OCI-LY1 (cell line): ENCODE measurements at regions not wholly inside any gene's neighbourhood (a gene's known extent, or its start where the extent isn't known, plus 50 kb on each side); places are given as distances from the start of the nearest gene placed in this dataset.

Source experiments
- H2AFZ ChIP-seq: fragments of 200-600 bp; sonication (generic), shearing (Covaris generic); 2 replicates; pipeline ENCODE4 v1.6.0; 2014; ENCODE audit warnings: antibody characterized with exemption, mild to moderate bottlenecking, low read length
- H3F3A ChIP-seq: fragments of 200-600 bp; sonication (generic), shearing (Covaris generic); 2 replicates; pipeline ENCODE4 v1.6.0; 2014; ENCODE audit warnings: mild to moderate bottlenecking, antibody characterized with exemption, low read length, moderate library complexity; ENCODE audit not compliant: insufficient read depth
- H3K27ac ChIP-seq: fragments of 200-600 bp; sonication (generic); 2 replicates; pipeline ENCODE4 v1.5.1; 2014; ENCODE audit warnings: low read length, mixed run types, mild to moderate bottlenecking, low read depth; ENCODE audit not compliant: poor library complexity, severe bottlenecking
- H3K27me3 ChIP-seq: fragments of 200-600 bp; sonication (generic); 2 replicates; pipeline ENCODE4 v1.6.0; 2014; ENCODE audit warnings: antibody characterized with exemption, mild to moderate bottlenecking, low read length, moderate library complexity; ENCODE audit not compliant: insufficient read depth
- H3K36me3 ChIP-seq: fragments of 200-600 bp; sonication (generic); 2 replicates; pipeline ENCODE4 v1.6.1; 2014; ENCODE audit warnings: mild to moderate bottlenecking, antibody characterized with exemption, low read length, moderate library complexity, mixed read lengths; ENCODE audit not compliant: insufficient read depth
- H3K4me1 ChIP-seq: fragments of 200-600 bp; sonication (generic); 2 replicates; pipeline ENCODE4 v1.5.1; 2014; ENCODE audit warnings: mild to moderate bottlenecking, low read length, moderate library complexity; ENCODE audit not compliant: insufficient read depth, severe bottlenecking
- H3K4me2 ChIP-seq: fragments of 200-600 bp; sonication (generic), shearing (Covaris generic); 2 replicates; pipeline ENCODE4 v1.6.1; 2014; ENCODE audit warnings: low read length
- H3K4me3 ChIP-seq: fragments of 200-600 bp; sonication (generic); 2 replicates; pipeline ENCODE4 v1.5.1; 2014; ENCODE audit warnings: low read length, low read depth, mild to moderate bottlenecking, mixed read lengths; ENCODE audit not compliant: poor library complexity, severe bottlenecking
- H3K79me2 ChIP-seq: fragments of 200-600 bp; shearing (Covaris generic); 2 replicates; pipeline ENCODE4 v1.6.1; 2016; ENCODE audit warnings: mixed run types, low read length, mixed read lengths; ENCODE audit not compliant: insufficient read depth
- H3K9ac ChIP-seq: fragments of 200-600 bp; sonication (generic), shearing (Covaris generic); 2 replicates; pipeline ENCODE4 v1.6.1; 2014; ENCODE audit warnings: mild to moderate bottlenecking, low read length, mixed read lengths
- H3K9me2 ChIP-seq: fragments of 200-600 bp; sonication (generic), shearing (Covaris generic); 2 replicates; pipeline ENCODE4 v1.6.1; 2014; ENCODE audit warnings: low read depth, mild to moderate bottlenecking, low read length, mixed read lengths
- H3K9me3 ChIP-seq: fragments of 200-600 bp; shearing (Covaris generic); 2 replicates; pipeline ENCODE4 v1.6.1; 2014; ENCODE audit warnings: low read length, mixed read lengths
- H4K20me1 ChIP-seq: fragments of 200-600 bp; sonication (generic), shearing (Covaris generic); 2 replicates; pipeline ENCODE4 v1.6.0; 2016; ENCODE audit warnings: mild to moderate bottlenecking, low read length; ENCODE audit not compliant: insufficient read depth
- CTCF ChIP-seq: fragments of 200-600 bp; sonication (generic), shearing (Covaris generic); IDR thresholded peaks from 2 replicates; pipeline ENCODE4 v1.5.1; 2017; ENCODE audit warnings: mild to moderate bottlenecking, antibody characterized with exemption, low read length, moderate library complexity, mixed read lengths
- EZH2 ChIP-seq: fragments of 200-600 bp; sonication (generic), shearing (Covaris generic); IDR thresholded peaks from 2 replicates; pipeline ENCODE4 v1.8.0; 2017; ENCODE audit warnings: borderline replicate concordance, mixed run types, mild to moderate bottlenecking, antibody characterized with exemption, low read length, moderate library complexity, mixed read lengths

- Histone ChIP-seq H4K20me1 (no peaks in the 10 kb centered on the region), H3F3A (no peaks in the 10 kb centered on the region), H2AFZ (no peak overlapping the region), H3K79me2 (no peaks in the 10 kb centered on the region), H3K27ac (no peak overlapping the region), H3K4me2 (no peak overlapping the region), H3K4me1 (no peaks in the 10 kb centered on the region), H3K4me3 (no peak overlapping the region), H3K9me2 (no peaks in the 10 kb centered on the region), H3K9me3 (no peaks in the 10 kb centered on the region), H3K27me3 (no peaks in the 10 kb centered on the region), H3K9ac (no peak overlapping the region), H3K36me3 (no peaks in the 10 kb centered on the region)
- no peak for TF ChIP-seq EZH2
- TF ChIP-seq CTCF, result no peak
Observed at GRCh38 chr4:18531731-18532130, 510.2 kb upstream of the LCORL start.

- no peaks in the 10 kb centered on the region for H3K27me3 ChIP-seq
- H3K9ac ChIP-seq, result no peak overlapping the region
- no peaks in the 10 kb centered on the region for H3K9me2 ChIP-seq
- H3K4me1 ChIP-seq, result no peaks in the 10 kb centered on the region
- no peak for TF ChIP-seq EZH2
- TF ChIP-seq CTCF, result no peak
- no peaks in the 10 kb centered on the region for H3K9me3 ChIP-seq
- H3K79me2 ChIP-seq, result no peaks in the 10 kb centered on the region
- no peaks in the 10 kb centered on the region for H3F3A ChIP-seq
- no peaks in the 10 kb centered on the region for H3K36me3 ChIP-seq
- no peak overlapping the region for H3K4me2 ChIP-seq
- no peak overlapping the region for H3K4me3 ChIP-seq
- no peak overlapping the region for H3K27ac ChIP-seq
- no peak overlapping the region for H2AFZ ChIP-seq
- no peaks in the 10 kb centered on the region for H4K20me1 ChIP-seq
Observed at GRCh38 chr4:18529482-18529881, 507.9 kb upstream of the LCORL start.

GRCh38 chr4:18524667-18525066 lies 503.1 kb upstream of the LCORL start:
- Histone ChIP-seq H3K36me3 (no peaks in the 10 kb centered on the region), H3K9me2 (no peaks in the 10 kb centered on the region), H3K4me2 (no peak overlapping the region), H4K20me1 (no peaks in the 10 kb centered on the region), H3K4me1 (no peaks in the 10 kb centered on the region), H3K27me3 (no peaks in the 10 kb centered on the region), H3K79me2 (no peaks in the 10 kb centered on the region), H3K4me3 (no peak overlapping the region), H3K9me3 (no peaks in the 10 kb centered on the region), H3K27ac (no peak overlapping the region), H3K9ac (no peak overlapping the region), H2AFZ (no peak overlapping the region), H3F3A (no peaks in the 10 kb centered on the region)
- TF ChIP-seq EZH2, result no peak
- TF ChIP-seq CTCF, result no peak
